Loucy (cell line): ENCODE measurements at regions not wholly inside any gene's neighbourhood (a gene's known extent, or its start where the extent isn't known, plus 50 kb on each side); places are given as distances from the start of the nearest gene placed in this dataset.

Experiments
- EZH2phosphoT487 ChIP-seq: fragments of 200-600 bp; IDR thresholded peaks from 2 replicates; pipeline ENCODE4 v1.6.1; 2018; ENCODE audit warnings: antibody characterized with exemption, mild to moderate bottlenecking, moderate library complexity, borderline replicate concordance
- TF ChIP-seq, protein P1 (sequence below): fragments of 200-600 bp; sonication (generic); conservative IDR thresholded peaks from 2 replicates; pipeline ENCODE4 v1.5.1; 2014; ENCODE audit warnings: mild to moderate bottlenecking, antibody characterized with exemption, low read length

GRCh38 chr11:112503410-112503809, 242.8 kb upstream of the PLET1 start:
- TF ChIP-seq, protein P1, sequence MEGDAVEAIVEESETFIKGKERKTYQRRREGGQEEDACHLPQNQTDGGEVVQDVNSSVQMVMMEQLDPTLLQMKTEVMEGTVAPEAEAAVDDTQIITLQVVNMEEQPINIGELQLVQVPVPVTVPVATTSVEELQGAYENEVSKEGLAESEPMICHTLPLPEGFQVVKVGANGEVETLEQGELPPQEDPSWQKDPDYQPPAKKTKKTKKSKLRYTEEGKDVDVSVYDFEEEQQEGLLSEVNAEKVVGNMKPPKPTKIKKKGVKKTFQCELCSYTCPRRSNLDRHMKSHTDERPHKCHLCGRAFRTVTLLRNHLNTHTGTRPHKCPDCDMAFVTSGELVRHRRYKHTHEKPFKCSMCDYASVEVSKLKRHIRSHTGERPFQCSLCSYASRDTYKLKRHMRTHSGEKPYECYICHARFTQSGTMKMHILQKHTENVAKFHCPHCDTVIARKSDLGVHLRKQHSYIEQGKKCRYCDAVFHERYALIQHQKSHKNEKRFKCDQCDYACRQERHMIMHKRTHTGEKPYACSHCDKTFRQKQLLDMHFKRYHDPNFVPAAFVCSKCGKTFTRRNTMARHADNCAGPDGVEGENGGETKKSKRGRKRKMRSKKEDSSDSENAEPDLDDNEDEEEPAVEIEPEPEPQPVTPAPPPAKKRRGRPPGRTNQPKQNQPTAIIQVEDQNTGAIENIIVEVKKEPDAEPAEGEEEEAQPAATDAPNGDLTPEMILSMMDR, result no peak
- TF ChIP-seq EZH2phosphoT487, result no peak
